ENCODE measurements at regions not wholly inside any gene's neighbourhood (a gene's known extent, or its start where the extent isn't known, plus 50 kb on each side); places are given as distances from the start of the nearest gene placed in this dataset.

DNA sequence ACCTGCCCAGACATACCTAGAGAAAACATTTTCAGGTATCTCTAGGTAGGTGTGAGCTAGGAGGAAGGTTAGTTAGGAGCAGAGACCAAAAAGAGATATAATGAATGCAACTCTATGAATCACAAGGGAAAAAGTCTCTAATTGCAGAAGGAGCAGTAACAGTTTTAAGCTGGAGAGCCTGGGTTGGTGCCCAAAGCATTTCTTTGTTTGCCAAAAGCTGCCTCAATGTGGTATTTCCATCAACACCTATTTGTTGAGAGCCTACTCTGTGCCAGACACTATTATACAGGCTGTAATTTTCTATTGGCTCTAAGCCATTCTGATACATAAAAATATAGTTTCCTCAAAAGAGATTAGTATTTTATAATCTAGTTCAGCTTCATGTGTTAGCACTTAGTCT, 141.6 kb downstream of the UBE2E3 start:
- BruUV-seq (replicated peaks): no TSS peak
- FAIRE-seq (no peak), ATAC-seq (no peak), DNase-seq (ENCODE audit: low spot score) (no peak)
- Histone ChIP-seq H4K20me1 (ENCODE audit: insufficient read depth, low read length) (no peaks in the 10 kb centered on the region), H2AFZ (ENCODE audit: low read length) (no peak overlapping the region), H3K9me3 (ENCODE audit: low read length) (no peaks in the 10 kb centered on the region), H3K27ac (ENCODE audit: extremely low read length, insufficient read depth, low read length) (no peak overlapping the region), H3K4me2 (ENCODE audit: low read depth, low read length) (no peak overlapping the region), H3K79me2 (ENCODE audit: insufficient read depth, low read length) (no peaks in the 10 kb centered on the region), H3K4me3 (replicated peaks in 1 of 3; ENCODE audit: insufficient read depth in 1 of 3, low read depth in 2 of 3, low read length in 3 of 3) (no peak overlapping the region), H3K9ac (ENCODE audit: insufficient read depth, low read depth, low read length) (no peak overlapping the region), H3K27me3 (ENCODE audit: control insufficient read depth in 1 of 2, insufficient read depth in 2 of 2, low read length in 2 of 2) (no peaks in the 10 kb centered on the region), H3K36me3 (replicated peaks in 1 of 2; ENCODE audit: control insufficient read depth in 1 of 2, insufficient read depth in 2 of 2, low read length in 2 of 2) (no peaks in the 10 kb centered on the region), H3K4me1 (ENCODE audit: insufficient read depth, low read length) (no peaks in the 10 kb centered on the region)
- no peak for TF ChIP-seq HNF4G (IDR thresholded peaks at IDR 0.05; ENCODE audit: borderline replicate concordance, low read depth, low read length)
- TF ChIP-seq HNF4G (CRISPR knock-in tag; IDR thresholded peaks at IDR 0.05; ENCODE audit: borderline replicate concordance, low read depth): no peak
- TF ChIP-seq ATF1 (CRISPR knock-in tag; IDR thresholded peaks at IDR 0.05): no peak
- no peak for TF ChIP-seq DNMT3B (CRISPR knock-in tag; conservative IDR thresholded peaks at IDR 0.05)
- TF ChIP-seq ZNF703 (CRISPR knock-in tag; IDR thresholded peaks at IDR 0.05; ENCODE audit: borderline replicate concordance): no peak
- TF ChIP-seq TMF1 (CRISPR knock-in tag; IDR thresholded peaks at IDR 0.05; ENCODE audit: low read depth): no peak
- TF ChIP-seq, protein P1, sequence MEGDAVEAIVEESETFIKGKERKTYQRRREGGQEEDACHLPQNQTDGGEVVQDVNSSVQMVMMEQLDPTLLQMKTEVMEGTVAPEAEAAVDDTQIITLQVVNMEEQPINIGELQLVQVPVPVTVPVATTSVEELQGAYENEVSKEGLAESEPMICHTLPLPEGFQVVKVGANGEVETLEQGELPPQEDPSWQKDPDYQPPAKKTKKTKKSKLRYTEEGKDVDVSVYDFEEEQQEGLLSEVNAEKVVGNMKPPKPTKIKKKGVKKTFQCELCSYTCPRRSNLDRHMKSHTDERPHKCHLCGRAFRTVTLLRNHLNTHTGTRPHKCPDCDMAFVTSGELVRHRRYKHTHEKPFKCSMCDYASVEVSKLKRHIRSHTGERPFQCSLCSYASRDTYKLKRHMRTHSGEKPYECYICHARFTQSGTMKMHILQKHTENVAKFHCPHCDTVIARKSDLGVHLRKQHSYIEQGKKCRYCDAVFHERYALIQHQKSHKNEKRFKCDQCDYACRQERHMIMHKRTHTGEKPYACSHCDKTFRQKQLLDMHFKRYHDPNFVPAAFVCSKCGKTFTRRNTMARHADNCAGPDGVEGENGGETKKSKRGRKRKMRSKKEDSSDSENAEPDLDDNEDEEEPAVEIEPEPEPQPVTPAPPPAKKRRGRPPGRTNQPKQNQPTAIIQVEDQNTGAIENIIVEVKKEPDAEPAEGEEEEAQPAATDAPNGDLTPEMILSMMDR (CRISPR knock-in tag; IDR thresholded peaks at IDR 0.05): no peak
- TF ChIP-seq, protein P2, sequence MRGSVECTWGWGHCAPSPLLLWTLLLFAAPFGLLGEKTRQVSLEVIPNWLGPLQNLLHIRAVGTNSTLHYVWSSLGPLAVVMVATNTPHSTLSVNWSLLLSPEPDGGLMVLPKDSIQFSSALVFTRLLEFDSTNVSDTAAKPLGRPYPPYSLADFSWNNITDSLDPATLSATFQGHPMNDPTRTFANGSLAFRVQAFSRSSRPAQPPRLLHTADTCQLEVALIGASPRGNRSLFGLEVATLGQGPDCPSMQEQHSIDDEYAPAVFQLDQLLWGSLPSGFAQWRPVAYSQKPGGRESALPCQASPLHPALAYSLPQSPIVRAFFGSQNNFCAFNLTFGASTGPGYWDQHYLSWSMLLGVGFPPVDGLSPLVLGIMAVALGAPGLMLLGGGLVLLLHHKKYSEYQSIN (CRISPR knock-in tag; IDR thresholded peaks at IDR 0.05; ENCODE audit: borderline replicate concordance): no peak
- no peak for TF ChIP-seq ZNF460 (CRISPR knock-in tag; IDR thresholded peaks at IDR 0.05; ENCODE audit: borderline replicate concordance)
- TF ChIP-seq ATRX (CRISPR knock-in tag; IDR thresholded peaks at IDR 0.05; ENCODE audit: borderline replicate concordance): no peak
- TF ChIP-seq, protein P3, sequence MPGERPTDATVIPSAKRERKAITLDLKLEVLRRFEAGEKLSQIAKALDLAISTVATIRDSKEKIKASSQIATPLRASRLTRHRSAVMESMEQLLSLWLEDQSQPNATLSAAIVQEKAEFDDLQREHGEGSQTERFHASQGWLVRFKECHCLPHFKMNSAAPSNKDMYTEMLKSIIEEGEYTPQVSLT (CRISPR knock-in tag; IDR thresholded peaks at IDR 0.05; ENCODE audit: borderline replicate concordance, low read depth): no peak
- no peak for TF ChIP-seq ZMYM4 (CRISPR knock-in tag; IDR thresholded peaks at IDR 0.05)
- TF ChIP-seq HOXA9 (CRISPR knock-in tag; IDR thresholded peaks at IDR 0.05; ENCODE audit: borderline replicate concordance): no peak
- TF ChIP-seq ZNF343 (CRISPR knock-in tag; IDR thresholded peaks at IDR 0.05): no peak
- TF ChIP-seq ZNF660 (CRISPR knock-in tag; IDR thresholded peaks at IDR 0.05; ENCODE audit: borderline replicate concordance, low read depth): no peak
- TF ChIP-seq, protein P4, sequence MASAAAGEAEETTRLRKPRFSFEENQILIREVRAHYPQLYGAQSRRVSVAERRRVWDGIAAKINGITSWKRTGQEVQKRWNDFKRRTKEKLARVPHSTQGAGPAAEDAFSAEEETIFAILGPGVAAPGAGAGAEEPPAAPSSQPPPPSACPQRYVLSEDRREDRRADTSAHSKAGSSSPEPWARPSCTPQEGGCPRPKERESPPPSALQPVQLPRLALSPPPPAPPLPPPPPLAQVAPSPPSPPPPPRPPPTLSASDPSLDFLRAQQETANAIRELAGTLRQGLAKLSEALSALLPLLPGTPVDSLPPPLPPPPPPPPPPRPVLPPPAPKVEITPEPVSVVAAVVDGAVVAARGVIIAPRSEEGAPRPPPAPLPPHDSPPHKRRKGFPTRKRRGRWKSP (CRISPR knock-in tag; IDR thresholded peaks at IDR 0.05): no peak
- TF ChIP-seq, protein P5, sequence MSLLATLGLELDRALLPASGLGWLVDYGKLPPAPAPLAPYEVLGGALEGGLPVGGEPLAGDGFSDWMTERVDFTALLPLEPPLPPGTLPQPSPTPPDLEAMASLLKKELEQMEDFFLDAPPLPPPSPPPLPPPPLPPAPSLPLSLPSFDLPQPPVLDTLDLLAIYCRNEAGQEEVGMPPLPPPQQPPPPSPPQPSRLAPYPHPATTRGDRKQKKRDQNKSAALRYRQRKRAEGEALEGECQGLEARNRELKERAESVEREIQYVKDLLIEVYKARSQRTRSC (CRISPR knock-in tag; IDR thresholded peaks at IDR 0.05; ENCODE audit: low read depth): no peak
- TF ChIP-seq TBP (CRISPR knock-in tag; IDR thresholded peaks at IDR 0.05): no peak
- ChIA-PET POLR2A (no interaction called here), CTCF (ENCODE audit: low intra/inter-chr PET ratio, low total read pairs) (no interaction called here)
- in situ Hi-C loops (cut with HindIII; ENCODE audit: extremely low pct_ligation_motif_present, low pct_unique_long_range_greater_than_20kb): no loop called here
- intact Hi-C loops (cut with micrococcal nuclease; ENCODE audit: unreplicated experiment): no loop called here

Data from HepG2 (cell line).